Peyer's patch (tissue), 4 donors: ENCODE measurements at regions not wholly inside any gene's neighbourhood (a gene's known extent, or its start where the extent isn't known, plus 50 kb on each side); places are given as distances from the start of the nearest gene placed in this dataset.

Source experiments
- POLR2A ChIP-seq, 2 donors: fragments of 450-650 bp; IDR thresholded peaks; one replicate each; pipeline ENCODE4 v1.5.1; 2017; ENCODE audit warnings: antibody characterized with exemption in 2 of 2, mild to moderate bottlenecking in 2 of 2, moderate library complexity in 2 of 2
- TF ChIP-seq, protein P1 (sequence below), 6 experiments: fragments of 450-650 bp in 4 of 6; fragments of 200-600 bp in 2 of 6; sonication (generic) in 1 of 6; IDR thresholded peaks; one replicate each; pipeline ENCODE4 v1.5.1; 2017 to 2019; ENCODE audit warnings: antibody characterized with exemption in 6 of 6, mild to moderate bottlenecking in 3 of 6, moderate library complexity in 1 of 6

DNA sequence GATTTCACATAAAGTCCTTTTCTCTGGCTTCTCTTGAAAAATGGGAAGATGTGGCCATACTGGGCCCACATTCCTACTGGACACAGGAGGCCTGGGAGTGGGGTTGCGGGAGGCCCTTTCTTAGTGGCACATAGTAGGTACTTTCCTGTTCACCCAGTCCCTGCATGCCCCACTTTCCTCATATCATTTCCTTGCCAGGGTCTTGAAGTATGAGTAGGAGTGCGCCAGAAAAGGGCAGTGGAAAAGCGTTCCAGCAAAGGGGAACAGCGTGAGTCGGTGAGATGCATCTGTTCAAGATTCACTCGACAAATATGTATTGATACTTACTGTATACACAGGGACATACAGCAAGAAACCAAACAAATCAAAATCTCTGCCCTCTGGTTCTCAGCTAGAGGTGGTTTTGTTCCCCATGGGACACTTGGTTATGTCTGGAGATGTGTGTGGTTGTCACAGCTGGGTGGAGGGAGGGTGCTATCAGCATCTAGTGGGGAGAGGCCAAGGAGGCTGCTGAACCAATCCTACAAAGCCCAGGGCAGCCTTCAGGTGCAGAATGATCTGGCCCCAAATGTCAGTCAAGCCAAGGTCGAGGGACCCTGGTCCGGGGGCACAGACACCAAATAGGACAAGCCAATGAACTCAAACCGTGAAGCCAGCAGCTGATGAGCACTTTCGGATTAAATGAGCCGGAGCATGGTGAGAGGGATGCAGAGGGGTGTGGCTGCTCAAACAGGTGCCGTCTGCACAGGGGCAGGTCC lies 151.4 kb downstream of the CEBPB start:
- TF ChIP-seq, protein P1, sequence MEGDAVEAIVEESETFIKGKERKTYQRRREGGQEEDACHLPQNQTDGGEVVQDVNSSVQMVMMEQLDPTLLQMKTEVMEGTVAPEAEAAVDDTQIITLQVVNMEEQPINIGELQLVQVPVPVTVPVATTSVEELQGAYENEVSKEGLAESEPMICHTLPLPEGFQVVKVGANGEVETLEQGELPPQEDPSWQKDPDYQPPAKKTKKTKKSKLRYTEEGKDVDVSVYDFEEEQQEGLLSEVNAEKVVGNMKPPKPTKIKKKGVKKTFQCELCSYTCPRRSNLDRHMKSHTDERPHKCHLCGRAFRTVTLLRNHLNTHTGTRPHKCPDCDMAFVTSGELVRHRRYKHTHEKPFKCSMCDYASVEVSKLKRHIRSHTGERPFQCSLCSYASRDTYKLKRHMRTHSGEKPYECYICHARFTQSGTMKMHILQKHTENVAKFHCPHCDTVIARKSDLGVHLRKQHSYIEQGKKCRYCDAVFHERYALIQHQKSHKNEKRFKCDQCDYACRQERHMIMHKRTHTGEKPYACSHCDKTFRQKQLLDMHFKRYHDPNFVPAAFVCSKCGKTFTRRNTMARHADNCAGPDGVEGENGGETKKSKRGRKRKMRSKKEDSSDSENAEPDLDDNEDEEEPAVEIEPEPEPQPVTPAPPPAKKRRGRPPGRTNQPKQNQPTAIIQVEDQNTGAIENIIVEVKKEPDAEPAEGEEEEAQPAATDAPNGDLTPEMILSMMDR (IDR thresholded peaks at IDR 0.05), result no peak
- no peak for TF ChIP-seq POLR2A (IDR thresholded peaks at IDR 0.05)
